GM21390 (cell line): ENCODE measurements at regions not wholly inside any gene's neighbourhood (a gene's known extent, or its start where the extent isn't known, plus 50 kb on each side); places are given as distances from the start of the nearest gene placed in this dataset.

ENCODE experiments used
- ATAC-seq: cut with Tn5 transposase; IDR thresholded peaks from one replicate; pipeline ENCODE4 v1.9.1; 2021; ENCODE audit not compliant: unreplicated experiment

DNA sequence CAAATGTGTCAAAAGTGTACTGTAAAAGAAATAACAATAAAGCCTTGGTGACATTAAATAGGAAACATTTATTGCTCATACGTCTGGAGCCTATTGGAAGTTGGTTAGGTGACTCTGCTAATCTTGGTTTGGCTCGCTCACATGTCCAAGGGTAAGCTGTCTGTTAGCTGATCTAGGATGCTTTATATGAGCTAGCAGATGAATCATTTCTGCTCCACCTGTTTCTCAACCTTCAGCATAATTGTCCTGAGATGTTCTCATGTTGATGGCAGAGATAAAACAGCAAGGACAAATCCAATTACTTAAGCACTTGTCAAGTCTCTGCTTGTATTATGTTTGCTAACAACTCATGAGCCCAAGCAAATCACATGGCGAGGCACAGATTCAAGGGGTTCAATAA lies 56.0 kb upstream of the CD53 start:
- no peak for ATAC-seq

DNA sequence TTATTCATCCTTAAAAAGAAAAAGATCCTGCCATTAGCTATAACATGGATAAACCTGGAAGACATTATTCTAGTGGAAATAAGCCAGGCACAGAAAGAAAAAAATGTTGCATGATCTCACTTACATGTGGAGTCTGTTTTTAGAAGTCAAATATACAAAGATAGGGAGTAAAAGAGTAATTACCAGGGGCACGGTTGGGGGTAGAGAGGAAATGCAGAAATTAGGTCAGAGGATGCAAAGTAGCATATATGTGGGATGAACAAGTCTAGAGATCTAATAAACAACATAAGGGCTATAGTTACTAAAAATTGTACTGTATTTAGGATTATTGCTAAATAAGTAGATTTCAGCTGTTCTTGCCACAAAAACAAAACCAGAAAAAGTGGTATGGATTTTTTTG lies 61.4 kb upstream of the CD53 start:
- no peak for ATAC-seq

DNA sequence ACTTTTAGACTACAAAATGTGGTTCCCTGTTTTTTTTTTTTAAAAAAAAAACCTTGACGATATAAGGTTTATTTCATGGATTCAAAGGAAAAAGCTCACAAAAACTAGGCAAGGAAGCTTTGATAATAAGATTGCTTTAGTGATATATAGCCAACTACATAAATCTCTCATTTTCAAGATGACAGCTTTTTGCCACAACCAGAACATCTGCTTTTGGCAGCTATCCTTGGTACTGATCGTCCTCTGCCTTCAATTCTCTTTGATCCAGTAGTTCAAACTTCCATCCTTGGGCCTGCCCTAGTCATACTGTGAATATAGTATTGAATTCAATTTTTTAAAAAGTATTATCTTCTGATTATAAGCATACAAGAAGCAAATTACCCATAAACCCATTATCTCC lies 72.9 kb upstream of the CD53 start:
- ATAC-seq = no peak

DNA sequence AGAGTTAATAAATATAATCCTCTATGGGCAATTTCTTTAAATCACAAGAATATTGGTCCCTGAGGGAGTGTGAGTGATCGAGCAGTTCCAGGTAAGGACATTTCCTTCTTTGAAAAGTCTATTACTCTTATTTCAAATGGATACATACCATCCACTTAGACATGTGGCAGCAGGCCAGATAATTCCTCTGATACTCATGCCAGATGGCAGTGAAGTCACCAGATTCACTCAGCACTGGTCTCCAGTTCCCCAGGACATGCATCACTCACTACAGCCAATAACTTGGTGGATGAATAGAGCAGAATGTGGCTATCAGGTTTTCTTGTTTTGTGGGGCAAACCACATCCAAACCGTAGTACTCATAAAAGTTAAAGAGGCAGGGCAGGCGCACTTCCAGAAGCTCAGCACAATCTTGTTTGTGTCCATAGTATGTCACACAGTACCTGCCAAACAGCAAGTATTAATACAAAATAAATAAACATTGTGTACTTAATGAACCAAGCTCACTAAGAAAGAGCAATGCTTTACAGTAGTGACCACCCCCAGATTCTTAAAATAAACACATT lies 74.2 kb upstream of the CD53 start:
- no peak for ATAC-seq

DNA sequence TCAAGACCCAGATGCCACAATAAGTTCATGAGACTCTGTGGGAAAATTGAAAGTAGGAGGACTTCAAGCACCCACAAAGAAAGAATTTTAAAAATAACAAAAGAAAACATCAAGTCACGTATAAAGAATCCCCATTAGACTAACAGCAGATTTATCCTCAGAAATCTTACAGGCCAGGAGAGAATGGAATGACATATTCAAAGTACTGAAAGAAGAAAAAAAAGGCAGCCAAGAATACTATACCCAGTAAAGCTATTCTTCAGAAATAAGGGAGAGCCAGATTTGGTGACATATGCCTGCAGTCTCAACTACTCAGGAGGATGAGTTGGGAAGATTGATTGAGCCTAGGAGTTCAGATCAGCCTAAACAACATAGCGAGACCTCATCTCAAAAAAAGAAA lies 84.3 kb upstream of the CD53 start:
- no peak for ATAC-seq

DNA sequence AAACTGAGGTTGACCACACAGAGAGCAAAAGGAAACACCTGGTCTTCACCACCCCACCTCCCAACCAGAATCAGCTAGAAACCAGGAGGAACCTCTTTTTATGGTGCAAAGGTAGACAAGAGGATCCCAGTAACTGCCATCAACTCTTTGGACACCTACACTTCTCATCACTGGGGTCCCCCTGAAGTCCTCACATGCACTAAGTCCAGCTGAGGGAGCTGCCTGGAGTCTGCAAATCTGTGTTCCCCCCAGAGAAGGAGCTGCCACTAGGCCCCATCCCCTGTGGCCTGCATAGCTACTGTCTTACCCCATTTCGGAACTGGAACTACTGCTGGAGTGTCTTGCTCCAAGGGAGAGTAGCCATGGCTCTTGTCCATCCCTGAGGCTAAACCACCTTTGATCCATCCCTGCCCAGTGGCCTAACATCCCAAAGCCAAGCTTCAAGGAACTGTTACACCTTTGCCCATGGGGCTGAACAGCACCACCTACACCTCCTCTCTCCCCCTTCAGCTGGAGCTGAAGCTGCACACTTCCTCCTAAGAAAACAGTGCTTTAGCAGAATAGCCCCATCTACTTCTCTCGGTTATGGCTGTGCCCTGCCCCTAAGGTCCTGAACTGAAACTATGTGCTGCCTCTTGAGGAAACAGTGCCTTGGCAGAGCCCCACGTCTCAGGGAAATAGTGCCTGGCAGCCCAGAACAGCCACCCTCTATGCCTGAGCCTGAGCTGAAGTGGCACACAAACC lies 85.4 kb upstream of the CD53 start:
- peak; percentile 71 for ATAC-seq

DNA sequence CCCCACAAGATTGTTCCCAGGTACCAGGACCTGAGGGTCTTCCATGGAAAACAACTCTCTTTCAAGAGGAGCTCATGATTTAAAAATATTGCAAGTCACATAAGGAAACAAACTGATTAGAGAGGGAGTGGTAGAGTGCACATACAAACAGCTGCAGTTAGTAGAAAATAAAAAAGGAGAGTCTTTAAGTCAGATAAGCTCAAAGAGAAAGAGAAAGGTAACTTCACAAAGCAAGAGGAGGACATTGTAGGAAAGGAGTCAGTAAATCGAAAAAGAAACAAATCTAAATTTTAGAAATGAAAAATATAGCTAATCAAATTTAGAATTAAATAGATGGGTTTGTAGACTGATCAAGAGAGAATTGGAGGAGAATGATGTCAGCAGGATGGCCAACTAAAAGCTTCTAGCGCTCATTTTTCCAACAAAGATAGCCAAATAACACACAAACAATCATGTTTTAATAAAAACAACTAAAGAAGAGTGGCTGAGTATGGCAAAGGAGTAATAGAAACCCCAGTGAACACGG lies 86.1 kb upstream of the CD53 start:
- no peak for ATAC-seq

DNA sequence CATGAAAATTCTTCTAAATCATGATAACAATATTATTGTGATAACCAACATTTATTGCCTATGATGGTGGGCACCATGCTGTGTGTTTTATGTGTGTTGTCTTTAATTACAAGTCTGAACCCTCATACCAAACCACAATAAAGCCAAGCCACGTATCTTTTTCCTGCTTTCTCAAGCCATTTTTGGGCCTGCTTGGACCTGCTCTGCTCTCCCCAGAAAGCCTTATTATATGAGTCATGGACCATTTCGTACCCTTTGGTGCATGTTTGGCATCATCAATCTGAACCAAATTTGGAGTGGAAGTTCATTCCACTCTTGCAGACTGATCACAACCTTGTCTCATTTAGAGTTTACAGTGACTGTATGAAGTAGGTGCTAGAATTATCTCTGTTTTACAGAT lies 87.3 kb upstream of the CD53 start:
- no peak for ATAC-seq

DNA sequence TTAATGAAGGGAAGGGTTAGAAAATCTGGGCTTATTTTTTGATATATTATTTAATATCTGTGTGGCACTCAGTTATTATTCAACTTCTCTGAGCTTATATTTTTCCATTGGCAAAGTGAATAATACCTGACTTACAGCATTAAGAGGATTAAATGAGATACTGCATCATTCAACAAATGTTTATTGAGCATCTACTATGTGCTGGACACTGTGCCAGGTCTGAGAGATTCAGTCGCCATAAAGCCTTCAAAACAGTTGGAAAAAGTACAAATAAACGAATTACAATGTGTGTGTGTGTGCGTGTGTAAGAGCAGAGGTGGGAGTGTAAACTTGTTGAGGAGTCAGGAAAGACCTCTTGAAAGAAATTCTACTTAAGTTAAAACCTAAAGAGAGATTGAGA lies 87.9 kb upstream of the CD53 start:
- ATAC-seq = no peak

DNA sequence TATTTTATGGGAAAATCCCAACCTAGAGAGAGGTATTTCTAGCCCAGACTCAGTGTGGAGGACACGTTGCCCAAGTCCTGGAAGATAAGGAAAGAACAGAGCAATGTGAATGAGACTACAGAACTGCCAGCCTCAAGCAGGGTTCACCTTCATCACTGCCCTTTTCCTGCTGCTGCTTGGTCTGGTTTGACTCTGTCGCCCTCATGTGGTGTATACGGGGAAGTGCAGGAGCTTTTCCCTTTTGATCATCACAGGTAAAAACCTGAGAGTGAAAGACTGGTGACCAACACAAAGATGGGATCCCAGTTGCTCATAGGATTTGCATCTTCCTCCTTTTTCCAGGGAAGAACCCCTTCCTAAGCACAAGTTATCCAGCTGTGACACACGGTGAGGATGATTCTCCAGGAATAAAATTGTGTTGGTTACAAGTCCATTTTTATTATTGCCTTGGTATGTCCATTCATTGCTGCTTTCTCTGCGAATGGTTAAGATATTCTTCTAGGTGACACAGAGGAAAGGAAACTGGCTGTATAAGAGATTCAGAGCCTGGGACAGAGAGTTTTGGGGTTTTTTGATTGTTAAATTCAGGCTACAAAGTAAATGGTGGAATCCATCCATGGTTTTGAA lies 89.5 kb upstream of the CD53 start:
- no peak for ATAC-seq

DNA sequence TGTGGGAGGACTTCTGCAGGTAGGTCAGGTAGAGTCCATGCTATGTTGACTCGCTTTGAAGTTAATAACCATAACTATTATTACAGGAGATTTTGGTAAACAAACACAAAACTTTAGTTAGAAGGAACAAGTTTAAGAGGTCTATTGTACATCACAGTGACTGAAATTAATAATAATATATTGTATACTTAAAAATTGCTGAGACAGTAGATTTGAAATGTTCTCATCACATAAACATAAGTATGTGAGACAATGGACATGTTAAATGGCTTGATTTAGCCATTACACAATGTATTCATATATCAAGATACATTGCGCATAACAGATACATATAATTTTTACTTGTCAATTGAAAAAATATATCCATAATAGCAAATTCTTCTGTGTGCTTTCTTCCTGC lies 91.4 kb upstream of the CD53 start:
- ATAC-seq = no peak

DNA sequence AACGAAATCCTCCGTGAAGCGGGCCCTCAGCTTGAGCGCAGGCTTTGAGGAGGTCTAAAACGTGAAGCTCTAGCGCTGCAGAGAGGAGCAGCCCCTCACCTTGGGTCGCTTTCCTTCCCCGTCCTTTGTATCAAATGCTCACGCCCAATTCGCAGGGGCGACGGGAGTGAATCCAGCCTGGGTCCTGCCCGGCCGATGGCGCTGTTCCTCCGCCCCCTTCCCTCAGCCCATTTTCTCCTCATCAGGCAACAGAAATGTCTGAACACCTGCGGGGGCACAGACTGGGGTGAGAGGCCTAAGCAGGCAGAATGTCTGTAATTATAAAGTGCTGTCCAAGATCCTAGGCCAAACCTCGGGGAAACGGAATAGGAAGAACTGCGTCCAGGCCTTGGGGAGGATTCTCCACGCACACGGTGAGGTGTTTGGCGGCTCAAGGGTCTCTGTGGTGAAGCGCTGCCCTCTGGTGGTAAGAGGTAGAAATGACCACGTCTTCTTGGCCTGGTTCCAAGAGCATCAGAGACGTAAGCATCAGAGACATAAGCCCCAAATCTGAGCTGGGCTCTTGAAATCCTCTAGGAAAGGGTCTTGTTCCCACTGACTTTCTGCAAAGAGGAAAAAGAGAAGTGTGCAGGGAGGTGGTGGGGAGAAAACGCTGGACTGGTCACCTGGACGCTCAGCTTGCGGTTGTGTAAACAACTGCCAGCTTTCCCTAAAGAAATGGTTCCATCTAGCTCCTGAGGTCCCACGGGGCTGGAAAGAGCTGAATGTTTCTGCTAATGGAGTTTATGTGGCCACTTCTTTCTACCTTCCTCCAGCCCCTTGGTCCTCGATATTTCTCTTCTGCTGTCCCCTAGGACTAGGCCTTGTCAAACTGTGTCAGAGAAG lies 92.1 kb upstream of the CD53 start:
- ATAC-seq = no peak

DNA sequence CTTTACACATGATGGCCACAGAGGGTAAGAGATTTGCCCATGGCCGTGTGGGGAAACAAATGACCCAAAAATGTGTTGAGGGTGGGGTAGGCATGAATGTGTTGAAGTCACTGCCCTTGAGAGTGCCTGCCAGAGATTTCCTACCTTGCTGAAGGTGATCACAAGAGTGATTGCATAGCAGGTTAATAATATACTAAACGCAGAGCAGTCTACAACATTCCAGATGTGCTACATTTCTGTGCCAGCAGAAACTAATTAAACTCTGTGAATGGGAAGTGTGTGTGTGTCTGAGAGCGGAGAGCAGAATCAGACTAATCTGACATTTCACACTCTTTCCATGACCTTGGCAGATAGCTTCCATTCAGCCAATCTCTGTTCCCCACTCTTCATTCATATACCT lies 93.3 kb upstream of the CD53 start:
- ATAC-seq = no peak

DNA sequence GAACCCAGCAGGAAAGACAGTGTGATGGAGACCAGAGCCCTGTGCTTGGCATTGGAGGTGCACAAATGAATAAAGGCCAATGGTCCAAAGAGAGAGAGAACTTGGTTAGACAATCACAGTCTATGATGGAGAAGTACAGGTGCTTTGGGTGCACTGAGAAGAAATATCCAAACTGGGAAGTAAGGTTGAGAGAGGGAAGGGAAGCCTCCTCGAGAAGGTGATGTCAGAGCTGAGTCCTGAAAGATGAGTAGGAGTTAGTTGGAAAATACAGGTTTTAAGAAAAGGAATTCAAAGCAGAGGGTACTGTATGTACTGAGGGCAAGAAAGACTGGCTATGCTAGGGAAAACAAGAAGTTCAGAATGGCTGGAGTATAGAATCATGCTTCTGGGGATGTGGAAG lies 94.1 kb upstream of the CD53 start:
- ATAC-seq = no peak

DNA sequence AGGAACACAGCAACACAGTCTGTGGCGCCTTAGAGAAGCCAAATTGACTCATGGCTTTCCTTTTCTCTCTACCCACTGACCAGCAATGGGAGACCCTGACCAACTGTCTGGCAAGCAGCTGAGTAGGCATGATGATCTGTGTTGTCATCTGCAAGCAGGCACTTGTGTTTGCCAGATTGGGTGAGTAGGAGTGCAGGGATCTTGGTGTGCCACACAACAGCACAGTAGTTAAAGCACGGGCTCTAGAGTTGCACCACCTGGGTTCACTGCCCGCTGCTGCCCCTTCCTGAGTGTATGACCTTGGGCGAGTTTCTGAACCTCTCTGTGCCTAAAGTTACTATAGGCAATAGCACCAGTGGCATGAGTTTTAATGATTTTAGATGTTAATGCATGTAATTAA lies 95.7 kb upstream of the CD53 start:
- ATAC-seq = no peak

DNA sequence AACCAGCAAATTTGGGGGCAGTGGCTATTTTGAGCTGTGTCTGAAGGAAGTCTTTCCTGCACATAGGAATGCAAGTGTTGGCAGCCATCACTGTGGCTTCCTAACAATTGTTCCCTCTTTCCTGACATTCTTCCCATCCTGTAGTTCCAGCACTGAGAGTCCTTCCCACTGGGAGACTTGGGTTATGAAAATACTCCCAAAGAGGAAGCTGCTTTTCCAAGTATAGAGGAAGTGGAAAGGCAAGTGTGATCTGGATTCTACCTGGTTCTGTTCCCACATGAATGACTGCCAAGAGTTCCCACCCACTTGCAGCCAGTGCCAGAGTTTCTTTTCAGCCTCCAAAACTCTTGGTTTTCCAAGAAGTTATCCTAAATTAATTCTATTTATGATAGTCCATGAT lies 98.5 kb upstream of the CD53 start:
- no peak for ATAC-seq

DNA sequence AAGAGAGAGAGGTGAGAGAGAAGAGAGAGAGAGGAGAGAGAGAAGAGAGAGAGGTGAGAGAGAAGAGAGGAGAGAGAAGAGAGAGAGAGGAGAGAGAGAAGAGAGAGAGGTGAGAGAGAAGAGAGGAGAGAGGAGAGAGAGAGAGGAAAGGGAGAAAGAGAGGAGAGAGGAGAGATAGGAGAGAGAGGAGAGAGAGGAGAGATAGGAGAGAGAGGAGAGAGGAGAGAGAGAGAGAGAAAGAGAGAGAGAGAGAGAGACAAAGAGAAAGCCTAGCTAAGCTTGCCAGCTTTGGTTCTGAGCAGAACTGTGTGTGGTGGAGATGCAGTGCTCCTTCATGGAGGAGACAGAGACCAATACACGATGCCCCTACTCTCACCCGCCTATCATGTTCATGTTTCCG lies 99.1 kb upstream of the KCNA3 start:
- no peak for ATAC-seq

DNA sequence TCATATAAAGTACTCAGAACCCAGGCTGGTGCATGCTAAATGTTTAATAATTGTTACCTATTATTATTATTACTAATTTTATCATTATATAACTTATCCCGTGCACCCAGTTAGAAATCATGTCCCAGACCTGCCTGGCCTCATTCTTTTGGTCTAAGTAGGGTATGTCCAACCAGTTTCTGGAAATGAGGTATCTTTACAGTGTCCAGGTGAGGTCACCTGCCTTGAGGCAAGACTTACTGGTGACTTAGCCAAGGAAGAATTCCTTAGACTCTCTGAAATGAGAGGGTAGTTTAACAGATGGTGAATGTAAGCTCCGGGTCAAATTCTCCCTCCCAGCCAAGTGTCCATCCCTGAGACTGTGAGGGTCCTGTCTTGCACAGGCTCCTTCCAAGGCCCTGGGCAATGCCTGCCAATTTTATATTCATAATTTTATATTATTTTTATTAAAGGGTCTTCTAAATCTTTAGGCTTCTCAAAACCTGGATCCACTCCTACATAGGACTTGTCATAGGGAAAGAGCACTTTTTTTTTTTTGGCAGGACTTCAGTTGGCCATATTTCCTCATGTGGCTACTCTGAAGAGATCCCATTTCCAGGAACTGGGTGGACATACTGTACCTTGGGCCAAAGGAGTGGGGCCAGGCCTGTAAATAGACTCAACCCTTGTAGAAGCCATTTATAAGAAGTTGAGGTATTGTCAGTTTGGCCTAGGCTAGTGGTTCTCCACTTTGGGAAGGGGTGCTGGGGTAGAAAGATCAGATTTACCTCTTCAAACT lies 96.7 kb upstream of the KCNA3 start:
- no peak for ATAC-seq

DNA sequence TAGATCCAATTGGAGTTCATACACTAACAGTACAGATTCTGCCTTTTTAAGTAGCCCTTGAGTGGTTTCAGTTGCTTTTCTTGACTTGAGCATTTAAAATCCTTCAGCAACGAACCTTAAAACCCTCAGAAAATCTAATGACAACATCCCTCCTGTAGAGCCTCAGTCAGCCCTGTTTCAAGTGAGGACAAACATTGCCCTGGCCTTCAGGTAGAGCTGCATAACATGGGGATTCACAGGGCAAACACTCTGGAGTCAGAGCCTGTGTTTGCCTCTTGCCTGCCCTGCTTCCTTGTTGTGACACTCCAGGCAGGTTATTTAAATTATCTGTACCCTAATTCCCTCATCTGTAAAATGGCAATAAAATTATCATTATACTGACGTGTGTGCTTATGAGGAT lies 96.1 kb upstream of the KCNA3 start:
- ATAC-seq = no peak

DNA sequence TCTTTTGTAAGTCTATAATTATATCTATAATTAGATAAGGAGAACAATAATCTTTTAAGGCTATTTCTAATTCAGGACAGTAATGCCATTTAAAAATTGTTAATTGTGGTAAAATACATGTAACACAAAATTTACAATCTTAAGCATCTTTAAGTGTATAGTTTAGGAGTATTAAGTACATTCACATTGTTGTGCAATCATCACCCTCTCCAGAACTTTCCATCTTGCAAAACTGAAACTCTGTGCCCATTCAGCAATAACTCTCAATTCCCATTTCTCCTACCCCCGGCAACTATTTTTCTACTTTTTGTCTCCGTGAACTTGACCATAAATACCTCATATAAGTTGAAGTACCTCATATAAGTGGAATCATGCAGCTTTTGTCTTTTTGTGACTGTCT lies 93.9 kb upstream of the KCNA3 start:
- no peak for ATAC-seq

DNA sequence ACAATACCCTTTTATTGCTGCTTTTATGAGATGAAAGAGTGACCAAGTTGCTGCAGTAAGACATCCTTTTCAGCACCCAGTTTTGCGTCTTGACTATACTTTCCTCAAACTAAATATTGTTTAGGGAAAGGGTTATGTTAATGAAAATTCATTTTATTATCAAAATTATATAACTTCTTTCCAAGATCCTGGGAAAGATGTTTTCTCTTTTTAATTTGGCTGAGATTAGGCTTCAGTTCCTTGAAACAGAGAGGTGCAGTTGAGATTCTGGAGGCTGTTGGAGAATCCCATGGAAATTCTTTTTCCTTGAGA lies 91.6 kb upstream of the KCNA3 start:
- no peak for ATAC-seq
